ENCODE measurements at regions not wholly inside any gene's neighbourhood (a gene's known extent, or its start where the extent isn't known, plus 50 kb on each side); places are given as distances from the start of the nearest gene placed in this dataset.
A peak's percentile ranks its signal among the peaks of the same experiment; 100 is the strongest.
"Not testable (repeated sequence)": the region's sequence is repeated elsewhere in the genome, so short reads cannot be mapped to it uniquely, and the experiment has no call there.

DNA sequence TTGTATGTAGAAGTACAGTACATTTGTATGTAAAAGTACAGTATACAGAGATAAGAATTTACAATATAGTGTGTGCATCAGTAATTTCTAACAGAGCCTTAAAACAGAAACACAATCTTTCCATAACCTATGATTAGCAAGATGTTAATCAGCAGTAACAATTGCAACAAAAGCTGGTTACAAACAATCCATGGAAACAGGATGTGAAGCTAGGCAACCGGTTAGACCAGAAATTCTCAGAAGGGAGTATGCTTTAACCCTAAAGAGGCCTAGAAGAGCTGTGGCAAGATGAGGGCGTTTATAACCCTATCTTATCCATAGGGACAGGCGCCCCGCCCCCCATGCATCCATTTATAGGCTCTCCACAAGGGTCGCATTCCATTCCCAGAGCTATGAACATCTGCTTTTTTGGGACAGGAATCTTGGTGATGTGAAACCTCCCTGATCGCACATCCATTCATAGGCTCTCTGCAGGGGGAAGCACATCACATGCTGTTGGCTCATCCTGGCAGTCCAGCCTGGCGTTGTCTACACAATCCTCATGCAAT, 180.3 kb downstream of the PDGFRA start:
- DNase-seq = not testable (repeated sequence)

DNA sequence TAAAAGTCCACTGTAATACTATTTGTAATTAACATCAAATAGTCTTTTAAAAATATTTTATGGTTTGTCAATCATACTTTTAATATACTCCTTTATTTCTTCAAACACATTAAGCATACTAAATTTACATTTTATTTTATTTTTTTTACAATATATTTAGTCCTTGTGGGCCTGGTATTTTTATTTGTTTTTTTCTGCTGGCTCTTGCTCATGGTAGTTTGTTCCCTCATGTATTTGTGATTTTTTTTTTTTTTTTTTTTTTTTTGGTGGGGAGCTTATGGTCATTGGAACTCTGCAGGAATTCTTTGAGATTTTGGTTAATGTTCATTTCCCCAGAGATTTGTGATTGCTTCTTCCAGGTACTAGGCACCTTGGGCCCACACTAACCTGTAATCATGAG, 185.5 kb downstream of the PDGFRA start:
- DNase-seq = no peak

DNA sequence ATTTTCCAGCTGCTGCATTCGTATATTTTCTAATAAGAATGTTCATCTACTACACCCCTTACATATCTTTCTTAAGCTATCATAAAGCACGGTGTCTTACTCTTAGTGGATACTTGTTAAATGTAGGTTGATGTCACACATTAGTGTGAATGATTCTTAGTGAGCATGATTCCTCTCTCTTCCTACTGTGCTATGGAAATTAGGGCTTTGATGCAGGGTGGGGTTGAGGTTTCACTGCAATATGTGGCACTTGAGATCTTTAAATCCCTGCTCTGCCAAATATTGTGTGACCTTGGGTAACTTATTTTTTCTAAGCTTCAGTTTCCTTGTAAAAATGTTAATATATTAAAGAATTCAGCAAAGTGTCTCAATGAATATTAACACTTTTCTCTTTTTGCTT, 188.4 kb downstream of the PDGFRA start:
- DNase-seq = no peak

DNA sequence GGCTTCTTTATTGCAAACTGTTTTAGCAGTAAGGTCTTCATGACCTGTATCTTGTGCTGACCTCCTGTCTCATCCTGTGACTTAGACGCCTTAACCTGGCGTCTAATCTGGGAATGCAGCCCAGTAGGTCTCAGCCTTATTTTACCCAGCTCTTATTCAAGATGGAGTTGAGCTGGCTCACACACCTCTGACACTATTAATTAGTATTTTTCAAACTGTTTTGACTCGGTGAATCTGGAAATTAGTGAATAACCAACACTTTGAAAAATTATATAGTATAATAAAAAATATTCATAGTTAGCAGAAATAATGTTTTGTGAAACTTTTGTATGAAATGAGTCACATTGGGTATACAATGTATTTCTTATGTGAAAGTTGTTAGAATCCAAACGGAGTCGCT, 189.4 kb downstream of the PDGFRA start:
- no peak for DNase-seq

DNA sequence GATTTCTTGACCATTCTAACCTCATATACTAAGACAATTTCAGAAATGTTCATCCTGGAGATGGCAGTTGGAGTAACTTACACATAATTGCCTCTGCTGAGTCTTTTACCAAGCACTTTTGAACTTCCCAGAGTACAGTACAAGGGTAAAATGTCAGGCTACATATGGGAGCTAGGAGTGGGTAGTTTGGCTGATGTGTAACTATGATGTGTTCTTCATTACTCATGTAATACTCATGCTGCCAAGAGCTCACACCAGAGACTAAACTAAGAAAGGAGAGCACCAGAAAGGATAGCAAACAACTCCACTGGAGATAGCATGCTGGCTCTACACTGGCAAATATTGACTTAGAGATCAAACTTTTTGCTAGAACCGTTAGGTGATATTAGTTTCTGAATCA, 194.0 kb downstream of the PDGFRA start:
- no peak for DNase-seq

DNA sequence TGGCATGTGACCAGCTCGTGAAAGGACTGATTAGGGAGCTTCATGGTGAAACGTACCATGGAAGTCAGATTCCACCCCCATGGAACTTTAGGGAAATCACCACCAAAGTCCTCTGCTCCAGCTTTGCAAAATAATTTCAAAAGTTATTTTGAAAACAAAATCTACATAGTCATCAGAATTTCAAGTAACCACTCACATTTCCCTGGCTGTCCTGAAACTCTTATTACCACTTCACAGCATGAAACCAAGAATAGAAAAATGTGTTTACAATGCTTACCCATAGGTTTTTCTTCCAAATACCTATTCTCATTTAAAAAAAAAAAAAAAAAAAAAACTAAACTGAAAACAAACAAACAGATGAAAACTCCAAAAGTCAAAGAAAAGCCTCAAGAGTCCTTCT, 198.7 kb downstream of the PDGFRA start:
- DNase-seq = no peak

DNA sequence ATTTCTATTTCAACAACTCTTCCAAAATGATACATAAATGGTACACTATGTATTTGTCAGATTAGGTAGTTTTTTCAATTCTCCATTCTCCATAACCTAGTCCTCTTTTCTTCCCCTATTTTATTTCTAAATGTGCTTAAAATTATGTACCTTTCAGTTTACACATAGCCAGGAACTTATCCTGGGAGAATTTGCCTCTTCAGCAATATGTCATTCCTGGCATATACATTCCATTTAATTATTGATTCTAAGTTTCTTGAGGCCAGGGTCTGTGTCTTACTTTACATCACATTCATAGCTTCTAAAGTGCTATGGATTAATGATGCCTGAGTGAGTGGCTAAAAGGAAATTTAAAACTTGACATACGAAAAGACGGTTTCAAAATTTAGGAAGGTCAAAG, 199.8 kb downstream of the PDGFRA start:
- DNase-seq = no peak

- DNase-seq = no peak
These were observed 204.6 kb downstream of the PDGFRA start for GRCh38 chr4:54433686-54434085.

- DNase-seq = peak; percentile 15
These were observed 210.7 kb downstream of the PDGFRA start for GRCh38 chr4:54439831-54440243.

- no peak for DNase-seq
These were observed 211.5 kb downstream of the PDGFRA start for GRCh38 chr4:54440394-54441136.

- no peak for DNase-seq
These were observed 211.9 kb upstream of the KIT start for GRCh38 chr4:54445866-54446265.

DNA sequence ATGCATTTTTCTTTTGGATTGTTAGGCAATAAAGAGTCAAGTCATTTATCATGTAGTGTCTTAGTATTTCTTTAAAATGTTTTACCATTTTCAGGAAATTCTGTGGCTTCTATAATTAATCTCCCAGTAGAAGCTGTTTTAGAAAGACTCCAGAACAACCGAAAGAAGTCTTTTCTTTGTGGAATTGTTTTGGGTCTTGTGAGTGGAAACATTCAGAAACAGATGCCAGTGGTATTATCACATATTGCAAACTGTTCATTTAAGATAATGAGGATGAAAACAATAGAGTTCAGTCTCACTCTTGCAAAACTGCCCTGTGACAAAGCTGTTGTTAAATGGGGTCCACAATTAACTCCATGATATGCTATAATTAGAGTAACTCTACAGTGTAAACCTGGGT, 211.2 kb upstream of the KIT start:
- no peak for DNase-seq

DNA sequence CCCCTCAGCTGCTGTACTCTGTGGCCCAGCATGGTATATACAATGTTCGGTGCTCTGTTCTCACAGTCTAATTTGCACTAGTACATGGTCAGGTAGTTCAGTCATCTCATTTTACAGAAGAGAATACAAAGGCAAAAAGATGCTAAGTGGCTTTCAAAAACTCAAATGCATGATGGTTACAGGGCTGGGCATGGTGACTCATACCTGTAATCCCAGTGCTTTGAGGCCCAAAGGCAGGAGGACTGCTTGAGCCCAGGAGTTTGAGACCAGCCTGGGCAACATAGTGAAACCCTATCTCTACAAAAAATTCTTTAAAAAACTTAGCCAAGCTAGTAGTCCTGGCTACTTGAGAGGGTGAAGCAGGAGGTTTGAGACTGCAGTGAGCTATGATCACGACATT, 210.5 kb upstream of the KIT start:
- no peak for DNase-seq

DNA sequence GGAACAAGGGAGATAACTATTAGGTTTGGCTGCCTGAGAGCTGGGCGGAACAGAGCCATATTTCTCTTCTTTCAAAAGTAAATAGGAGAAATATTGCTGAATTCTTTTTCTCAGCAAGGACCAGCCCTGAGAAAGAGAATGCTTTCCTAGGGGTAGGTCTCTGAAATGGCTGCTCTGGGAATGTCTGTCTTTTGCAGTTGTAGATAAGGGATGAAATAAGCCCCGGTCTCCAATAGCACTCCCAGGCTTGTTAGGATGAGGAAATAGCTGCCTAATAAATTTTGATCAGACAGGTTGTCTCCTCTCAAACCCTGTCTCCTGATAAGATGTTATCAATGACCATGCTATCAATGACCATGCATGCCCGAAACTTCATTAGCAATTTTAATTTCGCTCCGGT, 207.8 kb upstream of the KIT start:
- no peak for DNase-seq

DNA sequence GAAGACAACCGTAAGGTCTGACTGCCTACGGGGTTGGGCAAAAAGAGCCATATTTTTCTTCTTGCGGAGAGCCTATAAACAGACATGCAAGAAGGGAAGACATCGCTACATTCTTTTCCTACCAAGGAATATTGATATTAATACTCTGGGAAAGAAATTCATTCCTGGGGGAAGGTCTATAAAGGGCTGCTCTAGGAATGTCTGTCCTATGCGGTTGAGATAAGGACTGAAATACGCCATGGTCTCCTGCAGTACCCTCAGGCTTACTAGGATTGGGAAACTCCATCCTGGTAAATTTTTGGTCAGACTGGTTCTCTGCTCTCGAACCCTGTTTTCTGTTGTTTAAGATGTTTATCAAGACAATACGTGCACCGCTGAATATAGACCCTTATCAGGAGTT, 190.8 kb upstream of the KIT start:
- not testable (repeated sequence) for DNase-seq

- DNase-seq = no peak
These were observed 184.6 kb upstream of the KIT start for GRCh38 chr4:54473077-54473545.

DNA sequence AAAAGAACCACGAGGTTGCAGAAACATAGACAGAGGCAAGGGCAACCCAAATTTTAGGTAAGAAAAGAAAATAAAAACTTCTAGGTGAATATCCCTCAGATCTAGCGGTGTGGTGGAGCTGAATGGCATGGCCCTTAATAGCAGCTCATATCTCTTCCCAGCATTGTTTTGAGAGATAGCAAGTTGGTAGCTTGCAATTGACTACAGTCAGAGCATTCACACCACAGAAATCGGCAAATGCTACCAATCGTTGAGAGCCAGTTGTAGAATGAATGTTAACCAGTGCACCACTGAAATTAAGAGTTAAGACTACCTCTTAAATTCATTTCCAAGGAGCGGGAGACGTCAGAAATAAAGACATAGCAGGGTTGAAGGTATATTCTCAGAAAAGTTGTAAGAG, 184.0 kb upstream of the KIT start:
- DNase-seq = no peak

DNA sequence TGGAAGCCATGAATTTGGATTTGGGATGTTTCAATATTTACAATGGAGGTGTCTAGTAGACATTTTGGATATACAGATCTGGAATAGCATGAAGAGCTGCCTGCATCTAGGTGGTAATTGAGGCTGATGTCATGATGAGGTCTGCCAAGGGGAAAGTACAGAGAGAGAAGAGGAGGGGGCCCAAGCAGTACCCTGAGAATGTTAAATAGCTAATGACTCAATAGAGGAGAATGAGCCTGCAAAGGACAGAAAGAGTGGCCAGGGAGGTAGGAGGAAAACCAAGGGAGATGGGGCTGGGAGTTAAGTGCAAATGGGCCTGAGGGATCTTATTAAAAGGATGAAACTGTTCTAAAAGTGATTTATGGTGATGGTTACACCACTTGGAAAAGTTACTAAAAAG, 182.2 kb upstream of the KIT start:
- peak; percentile 5 for DNase-seq

GRCh38 chr4:54482529-54483200, 175.1 kb upstream of the KIT start:
- DNase-seq = no peak

DNA sequence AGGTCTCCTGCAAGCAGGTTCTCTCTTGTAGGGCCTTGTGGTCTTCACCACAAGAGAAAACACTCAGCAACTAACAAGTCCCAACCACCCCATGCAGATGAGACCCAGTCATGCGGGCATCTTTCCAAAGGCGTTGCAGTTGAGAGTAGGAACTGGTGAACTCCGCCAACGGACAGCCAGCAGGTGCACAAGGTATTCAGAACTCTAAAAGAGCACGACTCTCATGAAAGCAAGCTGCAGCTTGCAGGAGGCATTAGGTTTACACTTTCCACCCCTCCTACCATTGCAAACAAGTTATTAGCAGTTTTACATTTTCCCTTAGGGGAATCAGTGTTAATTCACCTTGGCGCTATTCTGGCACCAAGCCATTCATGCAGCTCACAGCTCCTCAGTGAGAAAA, 173.4 kb upstream of the KIT start:
- DNase-seq = no peak

DNA sequence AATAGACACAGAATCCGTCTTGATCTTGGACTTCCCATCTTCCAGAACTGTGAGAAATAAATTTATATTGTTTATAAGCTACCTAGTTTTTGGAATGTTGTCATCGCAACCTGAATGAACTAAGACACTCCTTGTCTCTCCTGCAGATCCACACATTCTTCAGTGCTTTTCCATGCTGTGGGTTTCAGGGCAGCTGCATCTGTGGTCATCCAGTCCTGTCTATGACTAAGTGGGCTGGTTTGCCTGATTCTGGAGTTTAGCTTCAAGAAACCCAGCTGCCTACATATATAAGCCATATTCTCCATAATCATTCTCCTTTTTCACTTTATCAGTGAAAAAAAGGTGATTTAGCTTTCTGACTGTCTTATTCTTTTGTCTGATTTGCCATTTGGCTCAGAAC, 170.3 kb upstream of the KIT start:
- DNase-seq = no peak

- DNase-seq = no peak
These were observed 163.9 kb upstream of the KIT start for GRCh38 chr4:54493862-54494261.

DNA sequence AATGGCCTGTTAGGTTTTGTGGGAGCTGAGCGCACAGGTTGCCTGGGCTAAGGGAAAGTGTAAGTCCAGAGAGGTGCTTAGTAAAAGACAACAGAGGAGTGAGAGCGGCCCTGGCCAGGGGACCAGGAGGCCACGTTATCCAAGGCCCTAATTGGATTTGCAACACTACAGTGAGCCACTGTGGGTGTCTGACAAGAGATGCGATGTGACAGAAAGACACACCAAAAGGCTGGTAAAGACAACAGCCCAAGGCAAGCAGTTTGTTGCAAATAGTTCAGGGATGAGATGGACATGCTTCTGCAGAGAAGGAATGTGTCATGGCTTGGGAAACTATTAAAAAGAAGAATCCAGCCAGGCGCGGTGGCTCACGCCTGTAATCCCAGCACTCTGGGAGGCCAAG, 162.7 kb upstream of the KIT start:
- no peak for DNase-seq

DNA sequence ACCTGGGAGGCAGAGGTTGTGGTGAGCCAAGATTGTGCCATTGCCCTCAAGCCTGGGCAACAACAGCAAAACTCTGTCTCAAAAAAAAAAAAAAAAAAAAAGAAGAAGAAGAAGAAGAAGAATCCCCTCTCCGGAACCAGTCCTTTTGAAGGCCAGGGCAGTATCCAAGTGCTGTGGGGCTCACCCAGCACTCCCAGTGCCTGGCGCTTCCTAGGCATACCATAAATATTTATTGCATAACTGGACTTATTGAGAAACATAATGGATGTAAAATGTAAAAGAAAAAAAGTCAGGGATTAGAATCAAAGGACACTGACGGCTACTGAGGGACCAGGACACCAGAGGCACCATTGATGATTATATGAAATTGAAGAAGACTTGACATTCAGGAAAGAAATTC, 162.1 kb upstream of the KIT start:
- DNase-seq = no peak

- DNase-seq = no peak
These were observed 161.3 kb upstream of the KIT start for GRCh38 chr4:54496412-54496811.
